Prostate gland (tissue), 2 donors: ENCODE measurements at regions not wholly inside any gene's neighbourhood (a gene's known extent, or its start where the extent isn't known, plus 50 kb on each side); places are given as distances from the start of the nearest gene placed in this dataset.

Experiments used
- POLR2A ChIP-seq: fragments of 450-650 bp; IDR thresholded peaks from one replicate; pipeline ENCODE4 v1.6.1; 2016; ENCODE audit warnings: antibody characterized with exemption, mild to moderate bottlenecking
- POLR2AphosphoS5 ChIP-seq: sonication (generic); formaldehyde crosslinking; IDR thresholded peaks from one replicate; pipeline ENCODE4 v1.6.1; 2017; ENCODE audit warnings: antibody characterized with exemption
- TF ChIP-seq, protein P1 (sequence below), 4 experiments: fragments of 200-600 bp in 2 of 4; fragments of 450-650 bp in 2 of 4; sonication (generic) in 2 of 4; IDR thresholded peaks; 1 replicate in 3 of 4; 2 replicates in 1 of 4; pipeline ENCODE4 v1.5.1; 2016 to 2019; ENCODE audit warnings: antibody characterized with exemption in 4 of 4, mild to moderate bottlenecking in 2 of 4, moderate library complexity in 2 of 4

DNA sequence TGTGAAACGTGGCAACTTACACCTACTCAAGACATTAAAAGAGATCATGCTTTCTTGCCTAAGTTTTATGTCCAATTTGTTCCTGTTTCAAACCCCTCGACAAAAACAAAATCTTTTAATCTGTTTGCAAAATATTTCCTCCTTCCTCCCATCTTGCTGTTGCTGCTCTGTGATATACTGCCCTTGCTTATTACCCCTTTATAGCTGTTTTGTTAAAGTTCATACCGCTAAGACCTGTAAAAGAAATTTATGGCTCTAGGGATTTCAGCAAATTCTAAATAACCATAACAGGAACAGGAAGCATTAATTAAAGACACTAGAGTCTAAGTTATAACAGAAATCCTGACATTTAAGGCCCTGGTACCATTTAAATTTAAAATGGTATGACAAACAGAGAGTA lies 1268.2 kb upstream of the PIK3C3 start:
- TF ChIP-seq, protein P1, sequence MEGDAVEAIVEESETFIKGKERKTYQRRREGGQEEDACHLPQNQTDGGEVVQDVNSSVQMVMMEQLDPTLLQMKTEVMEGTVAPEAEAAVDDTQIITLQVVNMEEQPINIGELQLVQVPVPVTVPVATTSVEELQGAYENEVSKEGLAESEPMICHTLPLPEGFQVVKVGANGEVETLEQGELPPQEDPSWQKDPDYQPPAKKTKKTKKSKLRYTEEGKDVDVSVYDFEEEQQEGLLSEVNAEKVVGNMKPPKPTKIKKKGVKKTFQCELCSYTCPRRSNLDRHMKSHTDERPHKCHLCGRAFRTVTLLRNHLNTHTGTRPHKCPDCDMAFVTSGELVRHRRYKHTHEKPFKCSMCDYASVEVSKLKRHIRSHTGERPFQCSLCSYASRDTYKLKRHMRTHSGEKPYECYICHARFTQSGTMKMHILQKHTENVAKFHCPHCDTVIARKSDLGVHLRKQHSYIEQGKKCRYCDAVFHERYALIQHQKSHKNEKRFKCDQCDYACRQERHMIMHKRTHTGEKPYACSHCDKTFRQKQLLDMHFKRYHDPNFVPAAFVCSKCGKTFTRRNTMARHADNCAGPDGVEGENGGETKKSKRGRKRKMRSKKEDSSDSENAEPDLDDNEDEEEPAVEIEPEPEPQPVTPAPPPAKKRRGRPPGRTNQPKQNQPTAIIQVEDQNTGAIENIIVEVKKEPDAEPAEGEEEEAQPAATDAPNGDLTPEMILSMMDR (IDR thresholded peaks at IDR 0.05) = no peak
- TF ChIP-seq POLR2A (no peak), POLR2AphosphoS5 (no peak)
